ENCODE measurements at regions not wholly inside any gene's neighbourhood (a gene's known extent, or its start where the extent isn't known, plus 50 kb on each side); places are given as distances from the start of the nearest gene placed in this dataset.

- no peaks in the 10 kb centered on the region for H3K27me3 ChIP-seq
- H3K36me3 ChIP-seq: no peaks in the 10 kb centered on the region
- H3K27ac ChIP-seq: no peak overlapping the region
- no peaks in the 10 kb centered on the region for H3K9me3 ChIP-seq
- TF ChIP-seq CTCF (IDR thresholded peaks at IDR 0.05) (no peak), POLR2A (IDR thresholded peaks at IDR 0.05) (no peak)
- 59% methylated on average over 4 of the region's 4 CpGs; no CpG with 5 or more reads in 1 of the 2 donors for WGBS, 2 donors (ENCODE audit: low coverage in 1 of 2)
- no peak overlapping the region for H3K4me3 ChIP-seq
- H3K4me1 ChIP-seq: peaks cover 0 to 2% (median 0%) of the 10 kb centered on the region in 3 donors
- ATAC-seq: no peak
Observed at GRCh38 chr1:87398641-87399040, 70.0 kb downstream of the LMO4 start.

- Histone ChIP-seq H3K27ac (no peak overlapping the region), H3K4me3 (no peak overlapping the region), H3K36me3 (no peaks in the 10 kb centered on the region), H3K27me3 (no peaks in the 10 kb centered on the region), H3K4me1 (no peaks in the 10 kb centered on the region), H3K9me3 (no peaks in the 10 kb centered on the region)
- TF ChIP-seq EP300 (IDR thresholded peaks at IDR 0.05): no peak
- TF ChIP-seq POLR2A (IDR thresholded peaks at IDR 0.05): no peak
- no peak for TF ChIP-seq POLR2AphosphoS5 (IDR thresholded peaks at IDR 0.05)
- TF ChIP-seq CTCF (IDR thresholded peaks at IDR 0.05): no peak
- no peak for ATAC-seq
- WGBS, 2 donors (ENCODE audit: low coverage in 1 of 2): 71 to 83% methylated on average over 1 to 2 of the region's 2 CpGs
Observed at GRCh38 chr1:87399264-87399663, 70.6 kb downstream of the LMO4 start.

- TF ChIP-seq POLR2A (IDR thresholded peaks at IDR 0.05) (no peak), EP300 (IDR thresholded peaks at IDR 0.05) (no peak), POLR2AphosphoS5 (IDR thresholded peaks at IDR 0.05) (no peak)
- no peak for ATAC-seq
- no peaks in the 10 kb centered on the region for H3K36me3 ChIP-seq
- no peak overlapping the region for H3K4me3 ChIP-seq
- WGBS, 2 donors (ENCODE audit: low coverage in 1 of 2): 54 to 75% methylated on average over 4 of the region's 4 CpGs
- no peaks in the 10 kb centered on the region for H3K9me3 ChIP-seq
- H3K27me3 ChIP-seq: no peaks in the 10 kb centered on the region
- no peaks in the 10 kb centered on the region for H3K4me1 ChIP-seq
- H3K27ac ChIP-seq: no peak overlapping the region
Observed at GRCh38 chr1:87399701-87400100, 71.0 kb downstream of the LMO4 start.

- no peak for ATAC-seq
- Histone ChIP-seq H3K4me3 (no peak overlapping the region), H3K4me1 (no peaks in the 10 kb centered on the region), H3K27me3 (no peaks in the 10 kb centered on the region), H3K36me3 (no peaks in the 10 kb centered on the region), H3K27ac (no peak overlapping the region), H3K9me3 (no peaks in the 10 kb centered on the region)
- TF ChIP-seq EP300 (IDR thresholded peaks at IDR 0.05) (no peak), POLR2AphosphoS5 (IDR thresholded peaks at IDR 0.05) (no peak), POLR2A (IDR thresholded peaks at IDR 0.05) (no peak), CTCF (IDR thresholded peaks at IDR 0.05) (no peak)
- 100% methylated on average over 1 of the region's 1 CpG; no CpG with 5 or more reads in 1 of the 2 donors for WGBS, 2 donors (ENCODE audit: low coverage in 1 of 2)
Observed at GRCh38 chr1:87400813-87401212, 72.1 kb downstream of the LMO4 start.

GRCh38 chr1:87402241-87403002 lies 73.7 kb downstream of the LMO4 start:
- H3K27ac ChIP-seq: no peak overlapping the region
- WGBS, 2 donors (ENCODE audit: low coverage in 1 of 2): 64 to 75% methylated on average over 4 to 6 of the region's 6 CpGs
- H3K4me1 ChIP-seq: no peaks in the 10 kb centered on the region
- no peaks in the 10 kb centered on the region for H3K27me3 ChIP-seq
- TF ChIP-seq POLR2A (IDR thresholded peaks at IDR 0.05): no peak
- no peak for TF ChIP-seq POLR2AphosphoS5 (IDR thresholded peaks at IDR 0.05)
- TF ChIP-seq CTCF (IDR thresholded peaks at IDR 0.05): no peak
- TF ChIP-seq EP300 (IDR thresholded peaks at IDR 0.05): no peak
- no peak for ATAC-seq
- H3K9me3 ChIP-seq: no peaks in the 10 kb centered on the region
- no peaks in the 10 kb centered on the region for H3K36me3 ChIP-seq
- H3K4me3 ChIP-seq: no peak overlapping the region
